HG03097 (cell line): ENCODE measurements at regions not wholly inside any gene's neighbourhood (a gene's known extent, or its start where the extent isn't known, plus 50 kb on each side); places are given as distances from the start of the nearest gene placed in this dataset.
"Not testable (repeated sequence)": the region's sequence is repeated elsewhere in the genome, so short reads cannot be mapped to it uniquely, and the experiment has no call there.

ENCODE experiments used
- ATAC-seq: cut with Tn5 transposase; IDR thresholded peaks from one replicate; pipeline ENCODE4 v1.9.1; 2021; ENCODE audit not compliant: unreplicated experiment, low FRiP score

GRCh38 chr7:91446819-91447218 is 182.6 kb downstream of the FZD1 start:
- ATAC-seq: no peak

GRCh38 chr7:91455411-91455810 is 191.2 kb downstream of the FZD1 start:
- no peak for ATAC-seq

GRCh38 chr7:91457208-91457607 is 193.0 kb downstream of the FZD1 start:
- no peak for ATAC-seq

- ATAC-seq: no peak
Observed at GRCh38 chr7:91459539-91459938, 195.3 kb downstream of the FZD1 start.

GRCh38 chr7:91462316-91462715 is 198.1 kb downstream of the FZD1 start:
- ATAC-seq: no peak

- ATAC-seq: no peak
Observed at GRCh38 chr7:91463330-91463729, 199.1 kb downstream of the FZD1 start.

- ATAC-seq: no peak
Observed at GRCh38 chr7:91465595-91466061, 201.4 kb downstream of the FZD1 start.

GRCh38 chr7:91468256-91468655 is 204.0 kb downstream of the FZD1 start:
- no peak for ATAC-seq

- ATAC-seq: no peak
Observed at GRCh38 chr7:91473619-91474018, 209.4 kb downstream of the FZD1 start.

- no peak for ATAC-seq
Observed at GRCh38 chr7:91474074-91474473, 209.8 kb downstream of the FZD1 start.

GRCh38 chr7:91480470-91480869 is 216.2 kb downstream of the FZD1 start:
- ATAC-seq: not testable (repeated sequence)

- no peak for ATAC-seq
Observed at GRCh38 chr7:91491868-91492267, 227.6 kb downstream of the FZD1 start.

- no peak for ATAC-seq
Observed at GRCh38 chr7:91492317-91492716, 228.1 kb downstream of the FZD1 start.

GRCh38 chr7:91492773-91493172 is 228.5 kb downstream of the FZD1 start:
- no peak for ATAC-seq

GRCh38 chr7:91494450-91494849 is 230.2 kb downstream of the FZD1 start:
- no peak for ATAC-seq

- ATAC-seq: no peak
Observed at GRCh38 chr7:91496251-91496820, 232.1 kb downstream of the FZD1 start.

- ATAC-seq: not testable (repeated sequence)
Observed at GRCh38 chr7:91497277-91497676, 233.0 kb downstream of the FZD1 start.

- no peak for ATAC-seq
Observed at GRCh38 chr7:91503934-91504555, 239.8 kb downstream of the FZD1 start.

GRCh38 chr7:91504919-91505318 is 240.7 kb downstream of the FZD1 start:
- no peak for ATAC-seq

- not testable (repeated sequence) for ATAC-seq
Observed at GRCh38 chr7:91506966-91507365, 242.7 kb downstream of the FZD1 start.

- ATAC-seq: not testable (repeated sequence)
Observed at GRCh38 chr7:91511861-91512260, 247.6 kb downstream of the FZD1 start.

GRCh38 chr7:91512958-91513357 is 248.7 kb downstream of the FZD1 start:
- no peak for ATAC-seq
